ENCODE measurements at regions not wholly inside any gene's neighbourhood (a gene's known extent, or its start where the extent isn't known, plus 50 kb on each side); places are given as distances from the start of the nearest gene placed in this dataset.

DNA sequence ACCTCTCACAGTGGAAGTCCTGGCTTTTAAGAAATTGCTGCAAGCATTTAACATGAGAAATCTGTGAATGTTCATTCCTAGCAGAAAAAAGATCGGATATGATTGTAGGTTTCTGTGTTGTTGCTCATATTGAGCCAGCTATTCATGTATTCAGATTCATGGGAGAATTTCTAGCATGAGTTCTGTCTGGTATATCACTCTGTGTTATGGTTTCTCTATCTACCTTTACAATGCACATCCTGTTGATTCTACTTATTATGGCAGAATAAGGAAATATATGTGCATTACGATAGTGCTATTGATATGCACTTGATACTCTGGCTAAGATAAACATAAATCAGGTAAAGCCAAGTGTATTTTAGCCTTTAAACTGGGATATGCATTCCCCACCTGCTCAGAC, 138.2 kb downstream of the KCNRG start:
- H3K4me3 ChIP-seq (ENCODE audit: control insufficient read depth in 1 of 2, extremely low read depth in 1 of 2, low read length in 1 of 2) = no peak overlapping the region
- peak overlapping the region; percentile 45 to 74 for H3K27ac Mint-ChIP-seq
- CTCF ChIA-PET = no interaction called here

DNA sequence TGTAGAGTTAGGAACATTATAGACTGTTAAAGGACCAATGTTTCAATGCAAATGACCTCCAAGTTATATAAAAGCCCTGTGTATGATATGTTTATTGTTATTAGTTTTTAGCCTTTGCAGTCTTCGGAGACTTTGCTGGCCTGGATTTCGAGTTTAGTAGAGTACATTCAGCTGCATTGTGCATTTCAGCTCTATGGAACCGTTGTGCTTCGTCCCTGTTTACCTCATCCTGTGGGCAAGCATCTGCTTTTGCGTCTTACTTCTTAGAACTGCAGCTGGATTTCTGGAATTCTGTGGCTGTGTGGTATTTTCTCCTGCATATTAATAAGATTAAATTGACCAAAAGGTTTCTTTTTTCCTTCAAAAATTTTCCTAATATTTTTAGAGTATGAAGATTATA, 138.6 kb downstream of the KCNRG start:
- Histone ChIP-seq H3K4me3 (ENCODE audit: control insufficient read depth in 1 of 2, extremely low read depth in 1 of 2, low read length in 1 of 2) (no peak overlapping the region), H3K36me3 (ENCODE audit: control insufficient read depth in 2 of 2, extremely low read depth in 1 of 2, insufficient read depth in 1 of 2, low read length in 1 of 2) (no peaks in the 10 kb centered on the region), H3K27ac (ENCODE audit: low read length) (no peak overlapping the region), H3K27me3 (replicated peaks in 1 of 2; ENCODE audit: control insufficient read depth in 2 of 2, extremely low read depth in 1 of 2, insufficient read depth in 2 of 2, low read length in 1 of 2) (no peaks in the 10 kb centered on the region), H3K9me3 (no peaks in the 10 kb centered on the region), H3K4me1 (ENCODE audit: control insufficient read depth in 1 of 2, extremely low read depth in 1 of 2, insufficient read depth in 2 of 2, low read length in 2 of 2) (no peaks in the 10 kb centered on the region)
- ChIA-PET POLR2A (interaction anchor here in 1 of 2 donors (0.6 kb wide), 1 partner anchor 103 kb away, joined by 3 read pairs; no protein-coding TSS in a partner anchor), CTCF (no interaction called here)
- Mint-ChIP-seq H3K27ac (no peak overlapping the region), H3K27me3 (no peaks in the 10 kb centered on the region), H3K9me3 (no peaks in the 10 kb centered on the region), H3K36me3 (no peaks in the 10 kb centered on the region), H3K4me1 (peaks cover 20 to 27% (median 23%) of the 10 kb centered on the region in 3 donors), H3K4me3 (no peak overlapping the region)
- ATAC-seq (replicated peaks in 1 of 4) (no peak), DNase-seq (no peak)
- 80% methylated on average over 3 of the region's 5 CpGs for WGBS (ENCODE audit: insufficient coverage)

More for the DNA sequence above, 138.2 kb downstream of the KCNRG start:
- Histone ChIP-seq H3K36me3 (ENCODE audit: control insufficient read depth in 2 of 2, extremely low read depth in 1 of 2, insufficient read depth in 1 of 2, low read length in 1 of 2) (no peaks in the 10 kb centered on the region), H3K27me3 (replicated peaks in 1 of 2; ENCODE audit: control insufficient read depth in 2 of 2, extremely low read depth in 1 of 2, insufficient read depth in 2 of 2, low read length in 1 of 2) (no peaks in the 10 kb centered on the region), H3K9me3 (no peaks in the 10 kb centered on the region), H3K27ac (ENCODE audit: low read length) (no peak overlapping the region), H3K4me1 (ENCODE audit: control insufficient read depth in 1 of 2, extremely low read depth in 1 of 2, insufficient read depth in 2 of 2, low read length in 2 of 2) (no peaks in the 10 kb centered on the region)
- ATAC-seq (replicated peaks in 1 of 4) (no peak), DNase-seq (no peak)
- H3K4me3 Mint-ChIP-seq = peak overlapping the region; percentile 56 to 75 (median 56)
- POLR2A ChIA-PET = interaction anchor here in 1 of 2 donors (0.8 kb wide), 1 partner anchor 761 kb away, joined by 3 read pairs; no protein-coding TSS in a partner anchor
- no peaks in the 10 kb centered on the region for H3K9me3 Mint-ChIP-seq
- no CpG with 5 or more reads among the region's 2 CpGs for whole genome bisulfite sequencing (ENCODE audit: insufficient coverage)
- no peaks in the 10 kb centered on the region for H3K36me3 Mint-ChIP-seq
- H3K4me1 Mint-ChIP-seq = peaks cover 20 to 26% (median 23%) of the 10 kb centered on the region in 3 donors
- no peaks in the 10 kb centered on the region for H3K27me3 Mint-ChIP-seq

DNA sequence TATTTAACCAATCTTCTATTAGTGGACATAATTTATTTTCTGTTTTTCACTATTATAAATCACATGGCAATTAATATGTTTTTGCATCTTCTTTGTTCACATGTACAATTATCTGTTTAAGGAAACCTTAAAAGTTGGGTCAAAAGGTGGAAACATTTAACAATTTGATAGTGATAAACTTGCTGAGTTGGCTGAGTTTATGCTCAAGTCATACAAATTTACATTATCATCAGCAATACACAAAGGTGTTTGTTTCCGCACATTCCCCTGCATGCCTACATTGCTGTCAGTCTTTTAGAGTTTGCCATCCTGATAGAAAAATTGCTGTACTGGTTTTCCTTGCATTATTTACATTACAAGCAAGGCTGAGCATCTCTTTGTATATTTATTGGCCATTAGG, 139.5 kb downstream of the KCNRG start:
- Histone ChIP-seq H3K4me1 (ENCODE audit: control insufficient read depth in 1 of 2, extremely low read depth in 1 of 2, insufficient read depth in 2 of 2, low read length in 2 of 2) (no peaks in the 10 kb centered on the region), H3K9me3 (no peaks in the 10 kb centered on the region), H3K27ac (ENCODE audit: low read length) (no peak overlapping the region), H3K36me3 (ENCODE audit: control insufficient read depth in 2 of 2, extremely low read depth in 1 of 2, insufficient read depth in 1 of 2, low read length in 1 of 2) (no peaks in the 10 kb centered on the region), H3K27me3 (replicated peaks in 1 of 2; ENCODE audit: control insufficient read depth in 2 of 2, extremely low read depth in 1 of 2, insufficient read depth in 2 of 2, low read length in 1 of 2) (no peaks in the 10 kb centered on the region), H3K4me3 (ENCODE audit: control insufficient read depth in 1 of 2, extremely low read depth in 1 of 2, low read length in 1 of 2) (no peak overlapping the region)
- DNase-seq (no peak), ATAC-seq (replicated peaks in 1 of 4) (no peak)
- no CpG with 5 or more reads among the region's 1 CpG for WGBS (ENCODE audit: insufficient coverage)
- no peak overlapping the region for H3K4me3 Mint-ChIP-seq
- no peaks in the 10 kb centered on the region for H3K36me3 Mint-ChIP-seq
- peaks cover 20 to 29% (median 23%) of the 10 kb centered on the region in 3 donors for H3K4me1 Mint-ChIP-seq
- ChIA-PET POLR2A (interaction anchor here in 1 of 2 donors (0.6 kb wide), 1 partner anchor 102 kb away, joined by 3 read pairs; no protein-coding TSS in a partner anchor), CTCF (no interaction called here)
- H3K27ac Mint-ChIP-seq = no peak overlapping the region
- H3K9me3 Mint-ChIP-seq = no peaks in the 10 kb centered on the region
- no peaks in the 10 kb centered on the region for H3K27me3 Mint-ChIP-seq

DNA sequence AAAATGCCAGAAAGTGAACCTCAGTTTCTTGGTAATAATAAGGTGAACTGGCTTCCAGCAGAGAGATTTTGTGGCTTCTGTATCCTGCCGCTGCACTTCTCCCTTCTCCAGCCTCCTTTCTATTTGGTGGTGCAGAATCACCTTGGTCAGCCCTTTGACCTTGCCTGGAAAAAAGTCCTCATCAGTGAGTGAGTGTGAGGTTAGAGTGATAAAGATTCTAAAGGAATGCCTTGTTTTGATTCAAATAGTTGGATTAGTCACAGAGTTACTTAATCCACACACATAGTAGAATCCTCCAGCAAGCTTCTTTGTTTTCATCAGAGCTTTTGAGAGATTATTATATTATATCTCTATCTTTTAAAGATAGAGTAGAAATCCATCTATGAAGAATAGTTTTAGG, 140.9 kb downstream of the KCNRG start:
- no peak for DNase-seq
- ChIA-PET POLR2A (no interaction called here), CTCF (no interaction called here)
- Mint-ChIP-seq H3K36me3 (no peaks in the 10 kb centered on the region), H3K4me1 (peaks cover 20 to 29% (median 23%) of the 10 kb centered on the region in 3 donors), H3K9me3 (no peaks in the 10 kb centered on the region), H3K4me3 (no peak overlapping the region), H3K27ac (no peak overlapping the region), H3K27me3 (peaks cover 0 to 3% of the 10 kb centered on the region in 2 donors)
- no peak overlapping the region for H3K27ac ChIP-seq (ENCODE audit: low read length)
- no peak for ATAC-seq (replicated peaks in 1 of 4)
- H3K9me3 ChIP-seq = no peaks in the 10 kb centered on the region
- WGBS (ENCODE audit: insufficient coverage) = no CpG with 5 or more reads among the region's 1 CpG
- H3K27me3 ChIP-seq (replicated peaks in 1 of 2; ENCODE audit: control insufficient read depth in 2 of 2, extremely low read depth in 1 of 2, insufficient read depth in 2 of 2, low read length in 1 of 2) = no peaks in the 10 kb centered on the region
- H3K4me1 ChIP-seq (ENCODE audit: control insufficient read depth in 1 of 2, extremely low read depth in 1 of 2, insufficient read depth in 2 of 2, low read length in 2 of 2) = no peaks in the 10 kb centered on the region
- no peaks in the 10 kb centered on the region for H3K36me3 ChIP-seq (ENCODE audit: control insufficient read depth in 2 of 2, extremely low read depth in 1 of 2, insufficient read depth in 1 of 2, low read length in 1 of 2)
- no peak overlapping the region for H3K4me3 ChIP-seq (ENCODE audit: control insufficient read depth in 1 of 2, extremely low read depth in 1 of 2, low read length in 1 of 2)

DNA sequence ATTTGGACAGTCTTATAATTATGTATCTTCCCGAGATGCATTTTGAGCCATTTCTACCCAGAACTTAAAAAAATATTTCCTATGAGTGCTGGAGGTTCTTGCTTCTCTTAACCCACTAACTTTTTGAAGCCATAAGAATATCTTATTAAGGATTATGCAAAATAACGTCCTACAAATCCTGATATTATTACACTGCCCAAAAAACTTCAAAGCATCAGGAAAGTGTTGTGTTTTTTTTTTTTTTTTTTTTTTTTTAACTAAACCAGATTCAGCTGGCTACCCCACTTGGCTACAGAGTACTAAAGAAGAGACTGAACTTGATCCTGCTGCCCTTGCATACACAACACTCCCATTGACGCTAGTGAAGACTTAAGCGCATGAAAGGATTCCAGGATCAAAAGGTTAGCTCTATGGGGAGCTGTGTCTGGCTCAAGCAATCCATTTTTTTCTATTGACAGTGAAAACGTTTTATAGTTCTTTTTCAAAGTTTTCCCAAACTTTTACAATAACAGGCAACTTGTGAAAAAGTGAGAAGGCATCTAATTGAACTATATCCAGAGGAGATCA, 141.4 kb downstream of the KCNRG start:
- Mint-ChIP-seq H3K27me3 (peaks cover 0 to 3% of the 10 kb centered on the region in 2 donors), H3K4me1 (peaks cover 19 to 25% (median 19%) of the 10 kb centered on the region in 3 donors), H3K36me3 (no peaks in the 10 kb centered on the region), H3K4me3 (no peak overlapping the region), H3K27ac (no peak overlapping the region), H3K9me3 (no peaks in the 10 kb centered on the region)
- no peaks in the 10 kb centered on the region for H3K27me3 ChIP-seq (replicated peaks in 1 of 2; ENCODE audit: control insufficient read depth in 2 of 2, extremely low read depth in 1 of 2, insufficient read depth in 2 of 2, low read length in 1 of 2)
- no peak for DNase-seq
- ChIA-PET POLR2A (interaction anchor here in 1 of 2 donors (0.7 kb wide), 3 partner anchors 125 to 779 kb away, joined by 11 to 15 read pairs (median 13); no protein-coding TSS in a partner anchor), CTCF (interaction anchor here in 1 of 2 donors (0.7 kb wide), 1 partner anchor 48 kb away, joined by 6 read pairs; no protein-coding TSS in a partner anchor)
- no CpG with 5 or more reads among the region's 5 CpGs for WGBS (ENCODE audit: insufficient coverage)
- H3K27ac ChIP-seq (ENCODE audit: low read length) = no peak overlapping the region
- ATAC-seq (replicated peaks in 1 of 4) = no peak
- no peaks in the 10 kb centered on the region for H3K4me1 ChIP-seq (ENCODE audit: control insufficient read depth in 1 of 2, extremely low read depth in 1 of 2, insufficient read depth in 2 of 2, low read length in 2 of 2)
- H3K36me3 ChIP-seq (ENCODE audit: control insufficient read depth in 2 of 2, extremely low read depth in 1 of 2, insufficient read depth in 1 of 2, low read length in 1 of 2) = no peaks in the 10 kb centered on the region
- no peaks in the 10 kb centered on the region for H3K9me3 ChIP-seq
- H3K4me3 ChIP-seq (ENCODE audit: control insufficient read depth in 1 of 2, extremely low read depth in 1 of 2, low read length in 1 of 2) = no peak overlapping the region

DNA sequence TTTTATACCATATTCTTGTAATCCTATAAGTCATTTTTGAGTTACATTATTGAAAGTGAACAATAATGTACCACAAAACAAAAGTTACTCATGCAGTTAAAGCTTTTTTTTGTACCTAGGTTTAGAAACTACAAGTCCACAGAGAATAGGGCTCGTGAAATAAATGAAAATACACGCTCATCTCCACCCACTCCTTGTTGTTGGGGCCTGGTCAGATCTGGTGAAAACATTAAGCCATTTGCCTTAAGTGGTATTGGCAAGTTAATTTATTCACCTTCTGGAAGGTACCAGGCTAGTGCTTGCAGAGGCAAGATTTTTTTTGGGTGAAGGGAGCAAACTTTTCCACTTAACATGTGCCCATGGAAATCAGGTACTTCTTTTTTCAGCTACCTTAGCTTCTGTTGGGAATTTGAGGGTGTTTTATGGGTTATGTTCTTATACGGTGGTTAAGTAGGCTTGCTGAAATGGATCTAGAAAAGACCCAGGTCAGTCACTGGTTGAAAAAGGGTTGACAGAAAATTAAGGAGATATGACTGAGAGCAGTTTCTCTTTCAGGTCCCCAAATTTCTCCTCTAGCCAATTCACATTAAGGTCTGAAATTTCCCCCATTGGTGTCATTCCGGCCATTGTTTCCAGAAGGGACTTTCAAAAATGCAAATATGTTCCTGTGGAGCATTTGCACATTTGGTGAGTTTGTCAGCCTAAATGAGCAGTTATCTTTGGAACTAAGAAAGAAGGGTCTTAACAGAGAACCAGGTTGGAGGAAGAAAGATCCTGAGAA, 143.3 kb downstream of the KCNRG start:
- H3K4me1 ChIP-seq (ENCODE audit: control insufficient read depth in 1 of 2, extremely low read depth in 1 of 2, insufficient read depth in 2 of 2, low read length in 2 of 2) = no peaks in the 10 kb centered on the region
- ATAC-seq (replicated peaks in 1 of 4) = no peak
- no peaks in the 10 kb centered on the region for H3K27me3 ChIP-seq (replicated peaks in 1 of 2; ENCODE audit: control insufficient read depth in 2 of 2, extremely low read depth in 1 of 2, insufficient read depth in 2 of 2, low read length in 1 of 2)
- no peak overlapping the region for H3K4me3 ChIP-seq (ENCODE audit: control insufficient read depth in 1 of 2, extremely low read depth in 1 of 2, low read length in 1 of 2)
- H3K27ac ChIP-seq (ENCODE audit: low read length) = no peak overlapping the region
- Mint-ChIP-seq H3K9me3 (no peaks in the 10 kb centered on the region), H3K27me3 (peaks cover 0 to 3% of the 10 kb centered on the region in 2 donors), H3K27ac (no peak overlapping the region), H3K36me3 (no peaks in the 10 kb centered on the region), H3K4me1 (peaks cover 0 to 5% (median under 1%) of the 10 kb centered on the region in 3 donors), H3K4me3 (no peak overlapping the region)
- CTCF ChIA-PET = interaction anchor here in 1 of 2 donors (0.6 kb wide), 1 partner anchor 651 kb away, joined by 3 read pairs; no protein-coding TSS in a partner anchor
- no peaks in the 10 kb centered on the region for H3K9me3 ChIP-seq
- no peak for DNase-seq
- no peaks in the 10 kb centered on the region for H3K36me3 ChIP-seq (ENCODE audit: control insufficient read depth in 2 of 2, extremely low read depth in 1 of 2, insufficient read depth in 1 of 2, low read length in 1 of 2)
- 100% methylated on average over 1 of the region's 4 CpGs for WGBS (ENCODE audit: insufficient coverage)
- POLR2A ChIA-PET = no interaction called here

Measured in T-cell (primary cell).